HFFc6 (cell line): ENCODE measurements at regions not wholly inside any gene's neighbourhood (a gene's known extent, or its start where the extent isn't known, plus 50 kb on each side); places are given as distances from the start of the nearest gene placed in this dataset.

ENCODE experiments used
- DNase-seq: peaks from one replicate; pipeline ENCODE4 v3.0.0-alpha.2; 2018
- H3K27ac Mint-ChIP-seq: 2 replicates; pipeline ENCODE4 v1.8.0; 2020; ENCODE audit warnings: mild to moderate bottlenecking, mixed read lengths
- H3K27me3 Mint-ChIP-seq: 2 replicates; pipeline ENCODE4 v1.8.0; 2021; ENCODE audit warnings: mild to moderate bottlenecking, moderate library complexity, mixed read lengths; ENCODE audit not compliant: insufficient read depth
- H3K36me3 Mint-ChIP-seq: 2 replicates; pipeline ENCODE4 v1.8.0; 2021; ENCODE audit warnings: low read depth, mixed read lengths
- H3K4me1 Mint-ChIP-seq: 2 replicates; pipeline ENCODE4 v1.8.0; 2020; ENCODE audit warnings: low read depth, mixed read lengths
- H3K4me3 Mint-ChIP-seq: 2 replicates; pipeline ENCODE4 v1.8.0; 2020; ENCODE audit warnings: mild to moderate bottlenecking, moderate library complexity, mixed read lengths
- H3K9me3 Mint-ChIP-seq: 2 replicates; pipeline ENCODE4 v1.8.0; 2020; ENCODE audit warnings: mild to moderate bottlenecking, mixed read lengths
- CTCF ChIP-seq: fragments of 200-600 bp; sonication (generic); IDR thresholded peaks from 2 replicates; pipeline ENCODE4 v1.5.0; 2021; ENCODE audit warnings: antibody characterized with exemption, mild to moderate bottlenecking

DNA sequence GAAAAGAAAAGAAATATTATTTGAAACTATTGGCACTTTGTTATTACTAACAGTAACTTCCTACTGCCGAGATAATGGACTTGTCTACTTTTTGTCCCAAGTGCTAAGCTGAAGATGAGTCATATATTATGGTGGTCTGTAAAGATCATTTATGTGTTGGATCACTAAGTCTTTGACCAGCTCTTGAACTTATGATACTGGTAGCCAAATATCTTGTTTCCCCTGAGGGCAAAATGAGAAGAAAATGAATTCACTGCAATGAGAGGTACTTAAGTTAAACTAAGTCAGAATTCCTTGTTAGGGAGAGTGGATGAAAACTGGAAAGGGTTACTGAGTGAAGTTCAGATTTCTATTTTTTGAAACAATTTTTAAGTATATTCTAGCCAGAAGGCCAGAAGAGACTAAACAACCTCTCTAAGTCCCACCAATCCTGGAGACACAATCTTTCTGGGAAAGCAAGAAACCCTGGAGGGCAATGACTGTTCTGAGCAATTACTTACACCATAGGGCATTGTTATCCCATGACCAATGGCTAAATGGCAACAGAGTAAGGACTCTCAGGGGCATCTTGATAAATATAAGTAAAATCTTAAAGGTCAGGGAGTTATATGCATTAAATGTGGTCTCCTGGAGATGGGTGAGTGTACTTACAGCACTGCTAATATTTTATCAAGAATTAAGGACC lies 287.7 kb downstream of the STIM2 start:
- Mint-ChIP-seq H3K27me3 (peaks cover 13% of the 10 kb centered on the region), H3K4me1 (peaks cover 15% of the 10 kb centered on the region), H3K9me3 (no peaks in the 10 kb centered on the region; the same call in 1 of the 2 replicates), H3K27ac (no peak overlapping the region), H3K36me3 (no peaks in the 10 kb centered on the region), H3K4me3 (no peak overlapping the region)
- DNase-seq: peak; percentile 18
- TF ChIP-seq CTCF: no peak

GRCh38 chr4:27149541-27150212 lies 289.0 kb downstream of the STIM2 start:
- peaks cover 13% of the 10 kb centered on the region for H3K27me3 Mint-ChIP-seq
- no peaks in the 10 kb centered on the region for H3K36me3 Mint-ChIP-seq
- H3K9me3 Mint-ChIP-seq: no peaks in the 10 kb centered on the region; the same call in 1 of the 2 replicates
- peaks cover 27% of the 10 kb centered on the region for H3K4me1 Mint-ChIP-seq
- peak; percentile 49 for DNase-seq
- TF ChIP-seq CTCF: no peak
- no peak overlapping the region for H3K4me3 Mint-ChIP-seq
- no peak overlapping the region for H3K27ac Mint-ChIP-seq

DNA sequence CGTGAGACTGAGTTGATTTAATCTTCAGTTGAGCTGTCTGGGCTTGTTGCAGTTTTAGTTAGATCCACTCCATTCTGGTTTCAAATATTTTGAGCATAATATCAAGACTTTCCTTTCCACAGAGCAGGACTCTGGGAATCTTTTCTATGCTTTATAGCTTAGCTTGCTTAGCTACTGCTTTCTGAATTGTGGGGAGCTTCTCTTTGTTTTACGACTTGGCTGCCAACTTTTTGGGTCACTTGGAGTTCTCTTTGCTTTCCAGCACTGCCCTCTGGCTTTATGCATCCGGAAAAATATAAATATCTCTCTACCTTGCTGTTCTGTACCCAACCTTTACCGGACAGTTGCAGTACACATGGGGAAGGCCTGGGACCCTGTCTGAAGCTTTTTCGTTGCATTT lies 292.1 kb downstream of the STIM2 start:
- Mint-ChIP-seq H3K9me3 (no peaks in the 10 kb centered on the region), H3K4me1 (peaks cover 32% of the 10 kb centered on the region), H3K36me3 (no peaks in the 10 kb centered on the region), H3K4me3 (no peak overlapping the region), H3K27ac (no peak overlapping the region), H3K27me3 (peaks cover 9% of the 10 kb centered on the region)
- no peak for TF ChIP-seq CTCF
- DNase-seq: no peak

DNA sequence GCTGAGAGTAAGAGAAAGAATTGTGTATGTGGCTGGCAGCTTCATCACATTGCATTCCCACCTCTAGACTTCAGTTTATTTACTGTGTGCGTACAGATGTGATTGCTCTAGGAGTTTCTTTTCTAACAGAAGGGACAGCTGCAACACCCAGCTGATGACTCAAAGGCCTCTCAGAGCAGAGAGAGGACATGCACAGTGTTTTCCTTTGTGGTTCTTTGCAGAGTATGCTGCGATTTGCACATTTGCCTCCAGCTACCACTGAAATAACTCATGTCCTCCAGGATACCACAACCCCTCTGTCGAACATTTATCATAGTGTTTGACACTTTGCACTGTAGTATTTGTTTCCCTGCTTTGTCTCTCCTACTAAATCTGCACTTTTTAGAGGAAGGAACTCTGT lies 294.1 kb downstream of the STIM2 start:
- TF ChIP-seq CTCF: no peak
- H3K36me3 Mint-ChIP-seq: no peaks in the 10 kb centered on the region
- no peak overlapping the region; the same call in 1 of the 2 replicates for H3K4me3 Mint-ChIP-seq
- H3K27ac Mint-ChIP-seq: no peak overlapping the region
- peaks cover 9% of the 10 kb centered on the region for H3K27me3 Mint-ChIP-seq
- peaks cover 29% of the 10 kb centered on the region for H3K4me1 Mint-ChIP-seq
- DNase-seq: peak; percentile 59
- H3K9me3 Mint-ChIP-seq: no peaks in the 10 kb centered on the region

- H3K27me3 Mint-ChIP-seq: peaks cover 2% of the 10 kb centered on the region; the same call in 1 of the 2 replicates
- TF ChIP-seq CTCF: no peak
- no peaks in the 10 kb centered on the region for H3K36me3 Mint-ChIP-seq
- H3K4me3 Mint-ChIP-seq: no peak overlapping the region
- H3K27ac Mint-ChIP-seq: no peak overlapping the region
- no peak for DNase-seq
- H3K9me3 Mint-ChIP-seq: no peaks in the 10 kb centered on the region; the same call in 1 of the 2 replicates
- H3K4me1 Mint-ChIP-seq: no peaks in the 10 kb centered on the region
These were observed 300.6 kb downstream of the STIM2 start for GRCh38 chr4:27161191-27161590.
